GM21737 (cell line): ENCODE measurements at regions not wholly inside any gene's neighbourhood (a gene's known extent, or its start where the extent isn't known, plus 50 kb on each side); places are given as distances from the start of the nearest gene placed in this dataset.
"Not testable (repeated sequence)": the region's sequence is repeated elsewhere in the genome, so short reads cannot be mapped to it uniquely, and the experiment has no call there.

Source experiments
- ATAC-seq: cut with Tn5 transposase; IDR thresholded peaks from one replicate; pipeline ENCODE4 v1.9.1; 2021; ENCODE audit warnings: mild to moderate bottlenecking, moderate library complexity; ENCODE audit not compliant: unreplicated experiment

DNA sequence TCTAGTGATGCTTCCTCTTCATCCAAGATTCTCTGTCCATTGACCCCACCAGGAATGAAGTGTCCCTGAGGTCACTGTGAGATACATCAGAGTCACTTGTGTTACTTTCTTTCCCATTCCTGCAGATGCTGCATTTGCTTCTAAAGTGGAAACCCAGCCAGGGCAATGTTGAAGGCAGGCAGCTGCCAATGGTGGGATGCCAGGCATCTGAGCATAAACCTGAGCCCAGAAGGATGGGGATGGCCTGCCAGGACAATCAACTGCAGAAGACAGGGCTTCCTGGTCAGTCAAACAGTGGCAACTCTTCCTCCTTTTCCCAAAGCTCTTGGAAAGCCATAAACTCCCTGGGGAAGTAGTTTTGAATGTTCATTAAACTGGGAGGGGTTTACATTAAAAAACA lies 178.0 kb upstream of the TMEM132C start:
- ATAC-seq = no peak

DNA sequence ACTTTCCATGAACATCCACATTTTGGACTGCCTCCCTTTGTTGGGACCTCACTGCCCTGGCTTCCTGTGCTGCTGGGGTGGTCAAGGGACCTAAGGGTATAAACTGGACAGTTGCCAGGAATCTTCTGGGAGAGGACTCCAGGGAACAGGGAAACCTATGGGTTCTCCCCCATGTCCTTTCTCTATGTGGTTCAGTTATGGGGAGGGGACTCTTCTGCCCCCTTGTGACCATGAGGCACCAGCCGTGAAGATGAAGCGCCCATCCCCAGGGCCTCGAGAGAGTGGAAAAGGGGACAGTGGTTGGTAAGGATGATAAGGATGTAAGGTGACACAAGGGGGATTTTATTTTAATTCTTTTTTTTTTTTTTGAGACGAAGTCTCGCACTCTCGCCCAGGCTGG lies 177.0 kb upstream of the TMEM132C start:
- ATAC-seq = no peak

DNA sequence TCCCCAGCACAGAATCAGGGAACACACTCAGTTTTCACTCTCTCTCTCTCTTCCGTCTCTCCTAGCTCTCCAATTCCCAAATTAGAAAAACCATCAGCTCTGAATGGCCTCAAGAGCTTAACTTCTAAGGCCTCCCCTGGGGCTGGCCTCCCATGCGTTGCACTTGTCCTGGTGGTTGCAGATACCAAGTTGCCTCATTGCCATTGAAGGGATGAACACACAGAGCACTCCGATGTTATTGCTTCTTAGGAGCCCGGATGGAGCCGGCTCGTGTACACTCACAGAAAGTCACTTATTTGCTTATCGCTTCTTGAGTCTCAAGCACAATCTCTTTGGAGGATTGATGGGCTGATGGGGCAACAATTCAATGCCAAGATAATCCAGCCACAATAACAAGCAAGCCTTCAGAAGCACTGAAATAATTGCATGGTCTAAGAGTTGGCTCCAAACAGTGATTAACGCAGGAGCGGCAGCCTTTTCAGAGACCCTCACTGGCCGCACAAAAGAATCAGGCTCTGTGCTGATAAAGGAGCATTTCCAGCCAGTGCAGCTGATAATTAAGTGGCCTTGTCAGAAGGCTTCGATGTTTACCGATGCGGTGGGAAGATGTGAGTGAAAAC lies 175.8 kb upstream of the TMEM132C start:
- no peak for ATAC-seq

DNA sequence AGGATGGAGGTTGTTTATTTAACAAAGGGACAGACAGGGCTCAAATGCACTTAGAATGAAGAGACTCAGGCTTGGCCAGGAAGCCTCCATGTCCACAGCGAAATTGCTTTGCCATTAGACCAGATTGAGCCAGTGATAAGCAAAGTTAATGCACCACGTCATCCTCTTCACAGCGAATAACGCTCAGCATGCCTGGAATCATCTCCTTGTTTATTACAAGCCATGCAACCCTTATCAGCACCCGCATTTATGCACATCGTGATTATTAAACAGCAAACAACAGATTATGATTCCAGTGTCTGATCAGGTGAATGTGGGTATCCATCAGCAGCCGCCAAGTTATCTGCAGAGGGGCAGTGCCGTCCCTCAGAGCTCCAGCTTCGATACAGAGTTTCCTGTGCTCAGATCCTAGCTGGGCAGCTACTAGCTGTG lies 175.0 kb upstream of the TMEM132C start:
- ATAC-seq = no peak

DNA sequence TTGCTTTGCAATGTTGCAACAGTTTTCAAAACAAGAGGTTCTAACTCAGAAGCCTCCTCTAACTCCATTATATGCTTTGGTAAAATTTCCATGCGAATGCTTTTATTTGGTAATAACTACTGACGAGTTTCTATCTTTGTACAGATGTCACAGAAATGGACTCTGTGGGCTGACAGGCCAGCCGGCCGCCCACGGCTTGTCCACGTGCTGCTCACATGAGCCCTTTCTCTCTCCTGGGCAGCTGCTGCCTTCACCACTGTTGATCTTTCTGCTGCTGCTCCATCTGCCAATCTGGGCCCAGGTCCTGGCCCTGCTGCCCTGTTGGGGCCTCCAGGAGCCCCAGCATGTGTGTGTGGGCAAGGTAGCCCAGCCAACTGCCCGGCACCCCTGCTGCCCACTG lies 168.2 kb upstream of the TMEM132C start:
- no peak for ATAC-seq

DNA sequence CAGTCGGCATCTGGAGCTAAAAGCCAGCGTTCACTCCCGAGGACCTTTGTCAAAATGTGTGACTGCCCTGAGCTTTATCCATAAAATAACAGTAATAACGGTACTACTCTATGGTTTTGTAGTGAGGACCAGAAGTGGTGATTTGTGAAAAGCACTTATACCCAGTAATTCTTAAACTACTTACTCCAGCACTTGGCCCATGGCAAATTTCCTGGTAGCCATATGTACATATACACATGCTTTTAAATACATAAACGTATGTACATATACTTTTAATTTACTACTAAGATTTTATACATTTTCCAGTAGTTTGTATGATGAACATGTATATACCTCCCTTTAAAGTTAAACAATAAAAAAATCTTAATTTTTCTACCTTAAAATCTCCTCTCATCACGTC lies 163.8 kb upstream of the TMEM132C start:
- ATAC-seq = no peak

DNA sequence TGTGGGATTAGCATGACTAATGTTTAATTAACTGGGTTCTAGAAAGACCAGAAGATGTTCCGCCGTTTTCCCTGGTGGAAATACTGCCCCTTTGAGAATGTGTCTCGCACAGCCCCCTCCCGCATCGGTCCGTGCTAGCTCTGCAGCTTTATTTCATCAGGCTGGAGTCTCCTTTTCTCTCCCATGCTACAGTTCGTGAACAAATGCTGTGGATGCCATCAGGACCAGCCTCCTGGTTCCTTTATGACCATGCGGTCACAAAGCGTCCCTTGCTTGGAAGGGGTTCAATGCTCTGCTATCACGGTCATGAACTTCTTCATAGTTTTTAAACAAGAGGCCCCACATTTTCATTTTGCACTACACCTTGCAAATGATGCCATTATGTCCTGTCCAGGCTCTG lies 157.7 kb upstream of the TMEM132C start:
- ATAC-seq = no peak

DNA sequence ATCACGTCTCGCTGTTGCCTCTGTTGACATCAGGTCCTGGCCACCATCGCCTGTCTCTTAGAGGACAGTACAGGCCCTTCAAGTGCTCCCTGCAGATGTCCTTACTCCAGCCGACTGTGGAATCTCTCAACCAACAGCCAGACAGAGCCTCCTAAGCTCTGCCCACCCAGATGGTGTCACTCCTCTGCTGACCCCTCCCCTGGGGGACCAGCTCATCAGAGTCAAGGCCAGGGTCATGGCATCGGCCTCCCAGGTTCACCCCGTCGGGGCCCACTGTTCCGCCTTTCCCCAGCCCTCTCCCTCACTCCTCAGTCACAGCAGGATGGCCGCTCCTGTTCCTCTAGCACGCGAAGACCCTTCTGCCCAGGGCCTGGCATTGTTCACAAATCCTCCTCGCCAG lies 157.3 kb upstream of the TMEM132C start:
- ATAC-seq = no peak

DNA sequence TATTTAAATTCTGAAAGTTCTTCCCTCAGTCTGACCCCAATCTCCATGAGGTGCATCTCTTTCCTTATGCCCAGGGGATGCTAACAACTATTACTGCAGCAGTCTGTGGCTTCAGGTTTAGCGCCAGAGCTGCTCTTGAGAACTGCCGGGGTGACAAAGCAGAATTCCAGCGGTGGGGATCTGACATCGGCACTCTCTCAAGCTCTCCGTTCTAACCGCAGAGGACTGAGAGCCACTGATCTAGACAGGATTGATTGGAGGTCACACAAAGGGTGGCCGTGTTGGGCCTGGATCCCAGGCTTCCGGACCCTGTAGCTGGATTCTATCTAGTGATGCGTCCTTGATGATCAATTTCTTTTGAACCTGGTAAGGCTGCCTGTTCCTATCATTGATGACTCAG lies 155.6 kb upstream of the TMEM132C start:
- no peak for ATAC-seq

DNA sequence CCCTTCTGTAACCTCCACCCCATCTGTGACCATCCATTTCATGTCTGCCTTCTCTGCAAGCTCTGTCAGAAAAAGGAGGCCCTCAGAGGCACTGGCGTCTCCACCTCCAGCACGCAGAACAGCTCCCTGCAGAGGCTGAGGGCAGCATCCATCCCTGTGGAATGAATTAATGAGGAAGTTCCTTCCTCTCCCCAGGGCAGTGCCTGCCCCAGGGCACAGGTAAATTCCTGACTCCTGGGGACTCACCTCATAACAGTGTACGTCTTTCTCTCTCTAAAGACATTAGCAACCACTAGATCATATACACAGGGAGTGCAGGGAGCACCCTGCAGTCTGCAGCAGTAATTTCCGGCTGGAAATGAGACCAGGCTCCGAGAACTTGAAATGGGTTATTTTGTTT lies 155.0 kb upstream of the TMEM132C start:
- no peak for ATAC-seq

DNA sequence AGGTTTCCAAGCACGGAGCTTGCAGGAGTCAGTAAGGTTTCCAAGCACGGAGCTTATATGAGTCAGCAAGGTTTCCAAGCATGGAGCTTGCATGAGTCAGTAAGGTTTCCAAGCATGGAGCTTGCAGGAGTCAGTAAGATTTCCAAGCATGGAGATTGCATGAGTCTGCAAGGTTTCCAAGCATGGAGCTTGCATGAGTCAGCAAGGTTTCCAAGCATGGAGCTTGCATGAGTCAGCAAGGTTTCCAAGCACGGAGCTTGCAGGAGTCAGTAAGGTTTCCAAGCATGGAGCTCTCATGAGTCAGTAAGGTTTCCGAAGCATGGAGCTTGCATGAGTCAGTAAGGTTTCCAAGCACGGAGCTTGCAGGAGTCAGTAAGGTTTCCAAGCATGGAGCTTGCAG lies 153.7 kb upstream of the TMEM132C start:
- not testable (repeated sequence) for ATAC-seq

DNA sequence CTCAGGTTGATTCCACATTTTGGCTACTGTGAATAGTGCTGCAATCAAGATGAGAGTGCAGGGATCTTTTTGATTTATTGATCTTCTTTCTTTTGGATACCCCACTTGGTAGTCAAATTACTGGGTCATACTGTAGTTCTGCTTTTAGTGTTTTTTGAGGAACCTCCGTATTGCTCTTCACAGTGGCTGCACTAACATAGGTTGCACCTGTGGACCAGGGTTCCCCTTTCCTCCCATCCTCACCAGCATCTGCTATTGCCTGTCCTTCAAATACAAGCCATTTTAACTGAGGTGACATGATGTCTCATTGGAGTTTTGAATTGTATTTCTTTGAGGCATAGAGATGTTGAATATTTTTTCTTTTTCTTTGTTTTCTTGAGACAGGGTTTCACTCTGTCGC lies 152.5 kb upstream of the TMEM132C start:
- no peak for ATAC-seq

DNA sequence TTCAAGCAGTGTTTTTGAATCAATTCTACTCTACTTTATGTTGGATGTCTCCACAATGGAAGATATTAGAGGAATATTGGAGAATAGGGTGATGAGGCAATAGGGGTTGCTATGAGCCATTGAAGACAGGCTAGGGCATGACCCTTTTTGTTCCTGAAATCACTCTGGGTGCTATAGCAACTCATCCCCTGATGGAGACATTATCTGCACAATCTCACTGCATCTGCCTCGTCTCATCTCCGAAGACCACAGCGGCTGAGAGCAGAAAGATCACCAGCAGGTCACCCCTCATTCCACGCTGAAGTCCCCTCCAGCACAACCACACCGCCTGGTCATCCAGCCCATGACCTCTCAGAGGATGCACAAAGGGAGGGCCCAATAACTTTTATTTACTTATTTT lies 150.4 kb upstream of the TMEM132C start:
- no peak for ATAC-seq

DNA sequence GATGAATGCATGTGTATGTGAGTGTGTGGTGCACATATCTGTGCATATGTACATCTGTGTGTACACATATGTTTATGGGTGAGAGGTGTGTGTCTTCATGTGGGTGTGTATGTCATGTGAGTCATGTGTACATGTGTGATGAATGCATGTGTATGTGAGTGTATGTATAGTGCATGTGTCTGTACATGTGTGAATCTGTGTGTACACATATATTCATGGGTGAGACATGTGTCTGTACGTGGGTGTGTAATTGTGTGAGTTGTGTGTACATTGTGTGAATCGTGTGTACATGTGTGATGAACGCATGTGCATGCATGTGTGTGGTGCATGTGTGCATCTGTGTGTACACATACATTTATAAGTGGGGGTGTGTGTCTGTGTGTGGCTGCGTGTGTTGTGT lies 146.9 kb upstream of the TMEM132C start:
- no peak for ATAC-seq

DNA sequence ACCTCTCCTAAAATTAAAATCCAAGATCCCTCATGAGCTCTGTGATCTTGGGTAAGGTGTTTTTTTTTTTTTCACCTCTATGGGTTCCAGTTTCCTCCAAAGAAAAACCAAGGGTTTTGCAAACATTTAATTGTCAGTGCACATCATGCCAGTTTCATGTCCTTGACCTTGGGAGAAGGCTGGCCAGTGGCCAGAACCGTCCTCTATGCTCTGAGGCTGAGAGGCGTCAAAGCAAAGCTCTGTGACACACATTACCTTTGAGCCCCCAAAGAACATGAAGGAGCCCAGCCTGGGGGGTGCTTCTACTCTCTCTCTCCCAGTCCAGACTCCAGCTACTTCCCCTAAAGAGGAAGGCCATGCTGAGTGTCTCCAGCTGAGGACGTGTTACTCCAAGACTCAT lies 145.5 kb upstream of the TMEM132C start:
- ATAC-seq = no peak

DNA sequence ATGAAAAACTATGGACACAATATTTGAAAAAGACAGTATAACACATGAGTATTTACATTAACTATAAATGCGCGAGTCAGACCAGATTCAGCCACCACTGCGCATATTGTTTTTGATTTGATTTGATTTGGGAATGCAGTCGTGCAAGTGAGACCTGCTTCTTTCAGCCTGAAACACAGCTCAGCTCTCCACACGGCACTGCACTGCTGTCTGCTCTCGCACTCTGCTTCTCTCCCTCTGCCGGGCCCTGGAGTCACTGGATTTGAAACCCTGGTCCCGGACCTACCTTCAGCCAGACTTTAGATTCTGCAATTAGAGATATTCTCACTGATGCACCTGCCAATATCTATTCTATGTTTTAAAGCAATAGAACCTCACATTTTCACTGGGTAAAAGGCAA lies 143.9 kb upstream of the TMEM132C start:
- ATAC-seq = no peak

DNA sequence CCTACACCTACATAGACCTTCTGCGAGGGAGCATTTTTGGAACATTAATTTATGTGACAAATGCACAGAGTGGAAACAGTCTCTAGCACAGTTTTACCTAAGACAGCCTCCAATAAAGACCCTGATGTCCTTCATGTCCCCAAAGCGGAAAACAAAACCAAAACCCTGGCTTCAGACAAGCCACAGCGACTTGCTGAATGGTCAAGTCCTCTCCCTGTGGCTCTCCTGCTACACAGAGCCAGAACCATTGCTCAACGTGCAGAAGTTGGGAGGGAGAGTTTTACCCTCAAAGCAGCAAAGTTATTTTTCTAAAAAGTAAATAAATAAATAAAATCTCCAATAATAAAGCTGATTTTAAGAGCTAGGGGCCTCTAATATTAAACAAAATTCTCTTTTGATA lies 135.0 kb upstream of the TMEM132C start:
- no peak for ATAC-seq

DNA sequence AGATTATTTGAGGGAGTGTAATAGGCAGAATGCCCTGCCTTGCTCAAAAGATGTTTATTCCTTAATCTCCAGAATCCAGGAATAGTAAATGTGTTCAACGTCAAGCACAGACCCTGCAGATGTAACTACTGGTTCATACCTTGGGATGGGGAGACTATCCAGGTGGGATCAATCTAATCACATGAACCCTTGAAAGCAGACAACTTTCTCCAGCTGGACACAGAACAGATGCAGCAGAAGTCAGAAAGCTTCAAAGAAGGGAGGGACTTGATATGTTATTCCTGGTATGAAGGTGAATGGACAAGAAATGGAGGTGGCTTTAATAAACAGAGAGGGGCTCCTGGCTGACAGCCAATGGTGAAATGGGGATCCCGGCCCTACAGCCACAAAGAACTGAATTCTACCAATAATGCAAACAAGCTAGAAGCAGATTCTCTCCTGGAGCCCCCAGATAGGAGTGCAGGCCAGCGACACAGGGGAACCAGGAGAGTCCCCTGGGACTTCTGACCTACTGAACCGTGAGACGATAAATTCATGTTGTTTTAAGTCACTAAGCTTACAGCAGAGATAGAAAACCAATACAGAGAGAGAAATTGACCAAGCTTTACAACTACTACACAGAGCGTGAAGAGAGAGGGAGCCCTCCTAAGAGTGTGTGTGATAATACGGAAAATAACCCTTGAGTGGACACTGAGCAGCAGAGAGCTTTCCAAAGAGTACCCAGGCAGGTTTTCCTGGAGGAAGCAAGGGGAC lies 133.5 kb upstream of the TMEM132C start:
- no peak for ATAC-seq

DNA sequence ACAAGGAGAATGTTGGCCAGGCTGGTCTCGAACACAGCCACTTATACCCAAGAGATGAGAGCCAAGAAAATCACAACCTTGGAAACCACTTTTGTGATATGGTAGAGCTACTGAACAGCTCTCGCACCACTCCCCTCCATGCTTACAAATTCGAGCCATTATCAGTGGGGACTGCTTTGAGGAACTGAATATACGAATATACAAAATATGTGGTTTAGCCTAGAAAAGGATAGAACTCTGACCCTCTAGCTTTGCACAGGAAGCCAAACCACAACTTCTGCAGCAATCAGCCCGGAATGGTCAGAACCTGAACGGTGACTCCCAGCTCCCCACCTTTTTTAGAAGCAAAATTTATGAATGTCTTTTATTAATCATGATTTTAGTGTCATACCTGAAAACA lies 129.8 kb upstream of the TMEM132C start:
- peak; percentile 82 for ATAC-seq

DNA sequence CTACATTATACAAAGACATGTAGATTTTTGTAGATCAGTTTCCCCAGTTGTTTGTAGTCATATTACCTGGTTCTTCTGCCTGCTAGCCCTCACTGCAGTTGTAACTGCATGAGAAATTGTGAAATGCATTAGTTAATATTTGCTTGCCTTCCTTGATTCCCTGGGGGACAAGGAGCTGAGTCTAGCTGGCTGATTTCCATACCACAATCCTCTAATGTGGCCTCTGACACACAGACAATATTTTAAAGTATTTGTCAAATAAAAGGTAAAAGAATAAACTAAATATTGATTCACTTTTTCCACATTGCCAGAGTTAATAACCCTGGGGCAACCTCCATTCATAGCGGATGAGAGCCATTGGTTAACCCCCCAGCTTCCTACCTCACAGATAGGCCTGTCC lies 128.8 kb upstream of the TMEM132C start:
- no peak for ATAC-seq

DNA sequence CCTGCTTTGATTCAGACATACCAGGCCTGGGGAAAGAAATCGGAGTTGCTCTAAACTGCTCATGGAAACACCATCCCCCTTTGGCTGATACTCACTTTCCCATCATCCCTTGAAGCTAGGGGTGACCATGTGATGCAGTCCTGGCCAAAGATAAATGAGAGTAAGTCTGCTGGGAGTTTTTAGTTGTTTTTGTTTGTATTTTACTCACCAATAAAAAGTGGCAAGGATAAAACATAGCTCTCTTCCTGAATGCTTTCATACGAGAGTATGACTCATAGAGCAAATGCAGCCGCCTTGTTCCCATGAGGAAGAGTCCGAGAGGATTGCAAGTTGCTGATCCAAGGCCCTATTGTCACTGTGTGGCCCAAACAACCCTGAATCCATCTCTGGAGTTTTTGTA lies 126.4 kb upstream of the TMEM132C start:
- ATAC-seq = no peak

DNA sequence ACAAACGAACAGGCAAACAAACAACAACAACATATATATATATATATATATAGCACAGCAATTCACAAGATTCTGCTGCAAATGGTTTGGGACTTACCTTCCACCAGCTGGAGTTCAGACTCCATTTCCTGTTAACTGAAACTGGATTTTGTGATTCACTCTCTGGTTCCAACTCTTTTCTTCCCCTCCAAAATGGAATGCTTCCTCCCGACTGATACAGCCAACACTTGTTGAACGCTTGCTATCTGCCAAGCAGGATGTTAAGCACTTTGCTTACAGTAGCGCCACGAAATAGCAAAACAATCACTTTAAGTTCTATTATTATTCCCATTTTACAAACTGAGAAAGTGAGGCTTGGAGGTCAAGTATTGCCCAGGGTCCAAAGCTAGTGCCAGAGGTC lies 116.0 kb upstream of the TMEM132C start:
- ATAC-seq = no peak

DNA sequence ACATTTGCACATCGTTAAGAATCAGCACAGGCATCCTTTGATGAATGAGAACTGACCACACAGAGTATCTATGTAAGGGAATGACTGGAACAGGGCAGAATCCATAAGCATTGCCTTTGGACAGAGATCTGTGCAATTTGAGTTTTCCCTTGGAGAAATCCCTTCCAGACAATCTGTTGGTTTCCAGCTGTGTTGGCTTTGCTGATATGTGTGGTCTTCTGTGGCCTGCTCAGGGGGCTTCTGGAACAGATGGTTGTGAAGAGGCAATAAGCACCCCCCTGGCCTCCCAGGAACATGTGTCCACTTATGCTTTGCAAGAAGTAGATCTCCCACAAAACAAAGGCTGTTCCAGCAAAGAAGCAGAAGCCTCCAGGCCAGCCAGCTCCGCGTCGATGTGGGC lies 111.4 kb upstream of the TMEM132C start:
- ATAC-seq = no peak
